ENCODE measurements at regions not wholly inside any gene's neighbourhood (a gene's known extent, or its start where the extent isn't known, plus 50 kb on each side); places are given as distances from the start of the nearest gene placed in this dataset.

DNA sequence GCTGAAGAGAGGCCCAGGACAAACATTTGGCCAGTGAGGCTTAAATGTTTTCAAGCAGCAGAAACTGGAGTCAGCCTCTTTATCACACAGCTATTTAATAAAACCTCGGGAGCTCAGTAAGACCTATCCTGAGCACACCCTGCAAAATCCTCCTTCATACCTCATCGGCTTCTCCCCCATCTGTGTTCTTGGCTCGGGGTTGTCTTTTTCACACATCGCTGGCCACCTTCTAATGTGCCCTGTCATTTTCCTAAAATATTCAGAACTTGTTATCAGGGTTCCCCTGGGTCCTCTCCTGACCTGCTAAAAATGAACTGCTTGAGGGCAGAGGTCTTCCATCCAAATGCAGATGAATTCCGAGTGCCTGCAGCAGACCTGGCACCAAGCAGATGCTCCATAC, 310.3 kb upstream of the AKR1E2 start:
- H3K4me3 ChIP-seq (replicated peaks; ENCODE audit: low read depth, low read length), result no peak overlapping the region
- TF ChIP-seq, protein P1, sequence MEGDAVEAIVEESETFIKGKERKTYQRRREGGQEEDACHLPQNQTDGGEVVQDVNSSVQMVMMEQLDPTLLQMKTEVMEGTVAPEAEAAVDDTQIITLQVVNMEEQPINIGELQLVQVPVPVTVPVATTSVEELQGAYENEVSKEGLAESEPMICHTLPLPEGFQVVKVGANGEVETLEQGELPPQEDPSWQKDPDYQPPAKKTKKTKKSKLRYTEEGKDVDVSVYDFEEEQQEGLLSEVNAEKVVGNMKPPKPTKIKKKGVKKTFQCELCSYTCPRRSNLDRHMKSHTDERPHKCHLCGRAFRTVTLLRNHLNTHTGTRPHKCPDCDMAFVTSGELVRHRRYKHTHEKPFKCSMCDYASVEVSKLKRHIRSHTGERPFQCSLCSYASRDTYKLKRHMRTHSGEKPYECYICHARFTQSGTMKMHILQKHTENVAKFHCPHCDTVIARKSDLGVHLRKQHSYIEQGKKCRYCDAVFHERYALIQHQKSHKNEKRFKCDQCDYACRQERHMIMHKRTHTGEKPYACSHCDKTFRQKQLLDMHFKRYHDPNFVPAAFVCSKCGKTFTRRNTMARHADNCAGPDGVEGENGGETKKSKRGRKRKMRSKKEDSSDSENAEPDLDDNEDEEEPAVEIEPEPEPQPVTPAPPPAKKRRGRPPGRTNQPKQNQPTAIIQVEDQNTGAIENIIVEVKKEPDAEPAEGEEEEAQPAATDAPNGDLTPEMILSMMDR (IDR thresholded peaks at IDR 0.05; ENCODE audit: low read depth, low read length, missing control alignments), result no peak
- DNase-seq (ENCODE audit: extremely low read depth, low read depth), result no peak

DNA sequence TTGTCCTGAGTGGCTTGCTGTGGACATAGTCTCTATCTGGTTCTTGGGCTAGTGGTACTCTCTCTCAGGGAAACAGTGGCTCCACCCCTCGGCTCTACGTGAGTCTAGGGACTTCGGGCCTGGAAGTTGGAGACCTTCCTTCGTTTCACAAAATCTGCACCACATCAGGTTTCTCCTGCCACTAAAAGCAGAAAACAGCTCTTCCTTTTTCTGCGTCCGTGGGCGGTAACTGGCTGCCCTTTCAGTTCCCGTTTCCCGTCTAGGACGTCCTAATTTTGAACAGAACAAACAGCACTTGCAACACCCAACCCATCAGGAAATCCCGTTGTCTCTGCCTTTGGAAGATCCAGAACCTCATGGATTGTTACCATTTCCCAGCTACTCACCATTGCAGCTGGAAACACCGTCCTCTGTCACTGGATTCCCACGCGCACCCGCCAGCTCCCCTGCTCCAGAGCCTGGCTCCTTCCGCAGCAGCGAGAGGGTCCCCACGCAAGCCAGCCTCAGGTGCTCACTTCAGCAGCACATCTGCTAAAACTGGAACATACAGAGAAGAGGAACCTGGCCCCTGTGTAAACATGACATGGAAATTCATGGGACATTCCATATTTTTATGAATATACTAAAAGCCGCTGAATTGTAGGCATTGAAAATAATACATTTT, 311.4 kb upstream of the AKR1E2 start:
- no peak for DNase-seq (ENCODE audit: extremely low read depth, low read depth)
- TF ChIP-seq, protein P1 (IDR thresholded peaks at IDR 0.05; ENCODE audit: low read depth, low read length, missing control alignments), result no peak
- no peak overlapping the region for H3K4me3 ChIP-seq (replicated peaks; ENCODE audit: low read depth, low read length)

DNA sequence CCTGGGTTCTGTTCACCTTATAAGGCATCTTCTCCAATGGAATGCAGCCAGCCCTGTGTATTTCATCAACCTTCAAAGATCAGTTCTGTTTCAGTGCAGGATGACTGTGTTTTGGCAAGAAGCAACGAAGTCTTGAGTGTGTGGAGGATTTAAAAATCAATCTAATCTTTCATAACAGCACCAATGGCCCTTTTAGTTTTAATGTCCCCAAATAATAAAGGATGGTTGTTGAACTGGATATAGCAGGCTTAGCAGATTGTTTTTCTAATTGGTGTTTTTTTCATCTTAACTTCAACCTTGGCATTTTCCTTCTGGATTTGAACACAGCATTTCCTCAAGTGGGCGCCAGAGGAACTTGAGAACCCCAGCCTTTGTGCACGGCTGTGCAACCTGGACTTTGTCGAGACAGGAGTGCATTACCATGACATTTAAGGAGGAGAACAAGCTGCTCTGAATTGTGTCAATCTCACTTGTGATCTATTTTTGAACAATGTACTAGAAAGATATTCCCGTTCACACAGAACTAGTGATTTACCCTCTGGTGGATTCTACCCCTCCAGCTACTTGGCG, 313.3 kb upstream of the AKR1E2 start:
- H3K4me3 ChIP-seq (replicated peaks; ENCODE audit: low read depth, low read length), result no peak overlapping the region
- DNase-seq (ENCODE audit: extremely low read depth, low read depth), result peak; percentile 60
- TF ChIP-seq, protein P1 (IDR thresholded peaks at IDR 0.05; ENCODE audit: low read depth, low read length, missing control alignments), result peak; percentile 73

DNA sequence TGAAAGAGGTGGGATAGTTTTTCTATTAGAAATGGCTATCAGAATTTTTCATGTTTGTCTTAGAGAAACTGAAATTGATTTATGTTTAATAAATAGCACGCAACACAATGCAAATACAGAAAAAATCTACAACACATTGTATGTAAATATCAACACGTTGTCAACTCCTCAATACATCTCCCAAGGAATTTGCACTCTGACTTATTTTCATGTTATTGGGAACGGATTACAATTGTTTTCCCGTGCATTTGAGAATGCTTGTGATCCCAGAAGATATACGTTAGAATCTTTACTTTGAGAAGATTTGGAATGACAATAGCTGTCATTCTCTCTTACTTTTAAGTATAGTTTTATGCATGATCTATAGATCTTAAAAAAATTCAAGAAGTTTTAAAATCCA, 313.8 kb upstream of the AKR1E2 start:
- TF ChIP-seq, protein P1 (IDR thresholded peaks at IDR 0.05; ENCODE audit: low read depth, low read length, missing control alignments), result no peak
- no peak overlapping the region for H3K4me3 ChIP-seq (replicated peaks; ENCODE audit: low read depth, low read length)
- DNase-seq (ENCODE audit: extremely low read depth, low read depth), result no peak

DNA sequence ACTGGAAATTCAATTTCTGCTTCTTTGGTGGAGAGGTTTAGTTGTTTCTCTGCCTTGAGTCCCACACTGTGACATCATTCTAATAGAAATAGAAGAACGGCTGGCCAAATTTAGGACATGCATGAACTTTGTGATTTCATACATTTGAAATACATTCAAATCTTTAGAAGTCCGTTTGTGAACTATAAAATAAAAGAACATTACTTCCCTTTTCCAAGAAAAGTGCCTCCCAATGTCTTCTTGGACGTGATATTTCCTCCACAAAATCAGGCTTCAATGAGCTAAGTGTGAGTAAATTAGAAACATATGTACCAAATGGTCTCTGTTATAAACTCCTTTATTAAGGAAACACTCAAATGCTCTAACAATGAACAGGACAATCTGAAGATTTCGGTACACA, 314.5 kb upstream of the AKR1E2 start:
- TF ChIP-seq, protein P1 (IDR thresholded peaks at IDR 0.05; ENCODE audit: low read depth, low read length, missing control alignments), result no peak
- peak; percentile 59 for DNase-seq (ENCODE audit: extremely low read depth, low read depth)
- H3K4me3 ChIP-seq (replicated peaks; ENCODE audit: low read depth, low read length), result no peak overlapping the region

DNA sequence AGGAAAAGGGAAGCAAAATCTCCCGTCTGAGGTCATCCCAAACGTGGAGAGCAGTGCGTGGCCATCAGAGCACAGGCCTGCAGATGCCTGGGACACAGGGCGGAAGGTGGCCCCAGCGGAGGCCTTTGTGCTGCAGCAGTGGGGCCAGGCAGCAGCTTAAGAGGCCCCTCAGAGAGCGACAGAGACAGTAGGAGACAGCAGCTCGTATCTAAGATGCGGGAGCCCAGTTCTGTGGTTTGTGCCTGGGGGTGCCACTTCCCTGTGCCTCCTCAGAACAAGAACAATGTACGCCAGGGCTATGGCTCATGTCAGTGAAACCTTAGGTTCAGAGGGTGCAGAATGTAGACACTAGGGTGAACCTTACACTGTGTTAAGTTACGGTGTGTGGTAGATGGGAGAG, 316.6 kb upstream of the AKR1E2 start:
- TF ChIP-seq, protein P1 (IDR thresholded peaks at IDR 0.05; ENCODE audit: low read depth, low read length, missing control alignments), result no peak
- no peak for DNase-seq (ENCODE audit: extremely low read depth, low read depth)
- H3K4me3 ChIP-seq (replicated peaks; ENCODE audit: low read depth, low read length), result no peak overlapping the region
